ENCODE measurements at regions not wholly inside any gene's neighbourhood (a gene's known extent, or its start where the extent isn't known, plus 50 kb on each side); places are given as distances from the start of the nearest gene placed in this dataset.

GRCh38 chr1:67991546-67991945 is 58.9 kb downstream of the DIRAS3 start:
- Mint-ChIP-seq H3K4me3 (no peak overlapping the region), H3K9me3 (peaks cover 0 to 3% (median 0%) of the 10 kb centered on the region in 7 donors), H3K27ac (peak overlapping the region in 1 of 7 donors; percentile 64), H3K27me3 (ENCODE audit: low read depth in 3 of 3) (peaks cover 0 to 1% (median 0%) of the 10 kb centered on the region in 3 donors), H3K4me1 (no peaks in the 10 kb centered on the region), H3K36me3 (no peaks in the 10 kb centered on the region)
- Histone ChIP-seq H3K4me3 (replicated peaks in 1 of 3; ENCODE audit: low read depth in 2 of 3, low read length in 3 of 3) (no peak overlapping the region), H3K27ac (ENCODE audit: low read depth in 1 of 2, low read length in 2 of 2) (no peak overlapping the region), H3K4me1 (ENCODE audit: control insufficient read depth in 1 of 2, insufficient read depth in 2 of 2, low read length in 2 of 2) (no peaks in the 10 kb centered on the region), H3K9me3 (replicated peaks in 1 of 2; ENCODE audit: control insufficient read depth in 1 of 2, insufficient read depth in 1 of 2, low read length in 2 of 2) (no peaks in the 10 kb centered on the region), H2AFZ (ENCODE audit: insufficient read depth, low read depth, low read length, poor library complexity, severe bottlenecking) (no peak overlapping the region), H4K20me1 (ENCODE audit: insufficient read depth, low read length) (no peaks in the 10 kb centered on the region), H3K9ac (ENCODE audit: insufficient read depth, low read length, poor library complexity, severe bottlenecking) (no peak overlapping the region), H3K27me3 (ENCODE audit: control insufficient read depth in 2 of 2, insufficient read depth in 2 of 2, low read length in 2 of 2) (no peaks in the 10 kb centered on the region), H3K36me3 (replicated peaks in 1 of 2; ENCODE audit: control insufficient read depth in 1 of 2, insufficient read depth in 2 of 2, low read length in 2 of 2) (no peaks in the 10 kb centered on the region), H3K4me2 (replicated peaks; ENCODE audit: extremely low read depth, low read length, poor library complexity, severe bottlenecking) (no peak overlapping the region), H3K79me2 (ENCODE audit: insufficient read depth, low read length) (no peaks in the 10 kb centered on the region)
- WGBS (ENCODE audit: insufficient coverage) = no CpG with 5 or more reads among the region's 5 CpGs
- no peak for DNase-seq
- no peak for TF ChIP-seq CTCF (IDR thresholded peaks at IDR 0.05)
- intact Hi-C loops (cut with micrococcal nuclease) = no loop called here

- Mint-ChIP-seq H3K27ac (no peak overlapping the region), H3K27me3 (ENCODE audit: low read depth in 3 of 3) (peaks cover 0 to 1% (median 0%) of the 10 kb centered on the region in 3 donors), H3K9me3 (peaks cover 0 to 3% (median 0%) of the 10 kb centered on the region in 7 donors), H3K4me3 (no peak overlapping the region), H3K36me3 (no peaks in the 10 kb centered on the region), H3K4me1 (no peaks in the 10 kb centered on the region)
- Histone ChIP-seq H3K9me3 (replicated peaks in 1 of 2; ENCODE audit: control insufficient read depth in 1 of 2, insufficient read depth in 1 of 2, low read length in 2 of 2) (no peaks in the 10 kb centered on the region), H2AFZ (ENCODE audit: insufficient read depth, low read depth, low read length, poor library complexity, severe bottlenecking) (no peak overlapping the region), H3K9ac (ENCODE audit: insufficient read depth, low read length, poor library complexity, severe bottlenecking) (no peak overlapping the region), H3K4me1 (ENCODE audit: control insufficient read depth in 1 of 2, insufficient read depth in 2 of 2, low read length in 2 of 2) (no peaks in the 10 kb centered on the region), H3K4me3 (replicated peaks in 1 of 3; ENCODE audit: low read depth in 2 of 3, low read length in 3 of 3) (no peak overlapping the region), H4K20me1 (ENCODE audit: insufficient read depth, low read length) (no peaks in the 10 kb centered on the region), H3K36me3 (replicated peaks in 1 of 2; ENCODE audit: control insufficient read depth in 1 of 2, insufficient read depth in 2 of 2, low read length in 2 of 2) (no peaks in the 10 kb centered on the region), H3K4me2 (replicated peaks; ENCODE audit: extremely low read depth, low read length, poor library complexity, severe bottlenecking) (no peak overlapping the region), H3K27me3 (ENCODE audit: control insufficient read depth in 2 of 2, insufficient read depth in 2 of 2, low read length in 2 of 2) (no peaks in the 10 kb centered on the region), H3K27ac (ENCODE audit: low read depth in 1 of 2, low read length in 2 of 2) (no peak overlapping the region), H3K79me2 (ENCODE audit: insufficient read depth, low read length) (no peaks in the 10 kb centered on the region)
- no peak for DNase-seq
- 75% methylated on average over 2 of the region's 5 CpGs for WGBS (ENCODE audit: insufficient coverage)
- intact Hi-C loops (cut with micrococcal nuclease) = no loop called here
- TF ChIP-seq CTCF (IDR thresholded peaks at IDR 0.05) = no peak
Observed at GRCh38 chr1:67988066-67988465, 62.4 kb downstream of the DIRAS3 start.

Data from CD14-positive monocyte (primary cell).